B cell (primary cell): ENCODE measurements at regions not wholly inside any gene's neighbourhood (a gene's known extent, or its start where the extent isn't known, plus 50 kb on each side); places are given as distances from the start of the nearest gene placed in this dataset.

Experiments
- ATAC-seq: fragments of 200-7000 bp; cut with Tn5 transposase; one replicate; pipeline ENCODE4 v1.10.0; 2021; ENCODE audit warnings: low read depth, mild to moderate bottlenecking, moderate number of reproducible peaks, moderate library complexity
- CTCF ChIA-PET: fragments of 350-600 bp; sonication (Branson Sonifier 250); formaldehyde crosslinking; loops from one replicate; lab custom pipeline; 2021; ENCODE audit warnings: antibody characterized with exemption, inconsistent platforms; lab: Charles Lee
- POLR2A ChIA-PET: fragments of 350-600 bp; sonication (Branson Sonifier 250); formaldehyde crosslinking; loops from one replicate; lab custom pipeline; 2021; ENCODE audit warnings: antibody characterized with exemption; lab: Charles Lee
- DNase-seq: peaks from one replicate; pipeline ENCODE4 v3.0.0; 2013
- H2AFZ ChIP-seq: 2 replicates; pipeline ENCODE4 v1.6.1; 2012; ENCODE audit warnings: mild to moderate bottlenecking, low read depth, low read length; ENCODE audit not compliant: insufficient read depth, poor library complexity, severe bottlenecking
- H3K27ac ChIP-seq, 2 donors: 1 replicate in 1 of 2; 2 replicates in 1 of 2; pipeline ENCODE4 v1.5.1; 2012 to 2013; ENCODE audit warnings: low read length in 2 of 2, mild to moderate bottlenecking in 2 of 2, moderate library complexity in 1 of 2
- H3K27me3 ChIP-seq, 4 experiments: fragments of 200-600 bp in 1 of 4; sonication (generic) in 1 of 4; replicated peaks in 1 of 4; 1 replicate in 2 of 4; 2 replicates in 2 of 4; pipeline versions ENCODE4 v1.6.1 to v1.7.0; 2013 to 2016; ENCODE audit warnings: low read length in 3 of 4, mild to moderate bottlenecking in 2 of 4, mixed read lengths in 1 of 4, moderate library complexity in 1 of 4; ENCODE audit not compliant: insufficient read depth in 4 of 4, control insufficient read depth in 3 of 4; ENCODE audit errors: control extremely low read depth in 1 of 4
- H3K36me3 ChIP-seq, 2 experiments: replicated peaks in 1 of 2; 1 replicate in 1 of 2; 2 replicates in 1 of 2; pipeline versions ENCODE4 v1.6.1 to v1.7.1; 2013; ENCODE audit warnings: low read length in 1 of 2; ENCODE audit not compliant: insufficient read depth in 2 of 2, control insufficient read depth in 1 of 2; ENCODE audit errors: control extremely low read depth in 1 of 2, extremely low read depth in 1 of 2
- H3K4me1 ChIP-seq, 2 donors: fragments of 200-600 bp in 1 of 2; sonication (generic) in 1 of 2; 1 replicate in 1 of 2; 2 replicates in 1 of 2; pipeline versions ENCODE4 v1.5.1 to v1.6.1; 2013 to 2017; ENCODE audit warnings: low read length in 2 of 2; ENCODE audit not compliant: control insufficient read depth in 2 of 2, insufficient read depth in 2 of 2
- H3K4me2 ChIP-seq: replicated peaks from 2 replicates; pipeline ENCODE3; 2012; ENCODE audit warnings: mild to moderate bottlenecking, low read depth, low read length; ENCODE audit not compliant: poor library complexity, severe bottlenecking
- H3K4me3 ChIP-seq, 5 experiments: fragments of 200-600 bp in 1 of 5; sonication (generic) in 1 of 5; 1 replicate in 3 of 5; 2 replicates in 2 of 5; pipeline versions ENCODE4 v1.5.1 to v1.7.0; 2011 to 2016; ENCODE audit warnings: low read length in 4 of 5, mild to moderate bottlenecking in 4 of 5, low read depth in 2 of 5, control low read depth in 1 of 5, moderate library complexity in 1 of 5; ENCODE audit not compliant: insufficient read depth in 1 of 5; ENCODE audit errors: control extremely low read depth in 1 of 5, extremely low read depth in 1 of 5
- H3K79me2 ChIP-seq: fragments of 200-600 bp; sonication (generic); one replicate; pipeline ENCODE4 v1.6.0; 2016; ENCODE audit warnings: low read length; ENCODE audit not compliant: control insufficient read depth, insufficient read depth
- H3K9ac ChIP-seq: fragments of 200-600 bp; sonication (generic); 2 replicates; pipeline ENCODE4 v1.6.1; 2017; ENCODE audit warnings: mild to moderate bottlenecking, low read length, moderate library complexity
- H3K9me3 ChIP-seq, 3 donors: one replicate each; pipeline versions ENCODE4 v1.6.1 to v1.7.1; 2013; ENCODE audit warnings: low read length in 2 of 3; ENCODE audit not compliant: control insufficient read depth in 2 of 3, insufficient read depth in 1 of 3; ENCODE audit errors: control extremely low read depth in 1 of 3
- H4K20me1 ChIP-seq: 2 replicates; pipeline ENCODE4 v1.6.0; 2012; ENCODE audit warnings: mild to moderate bottlenecking, low read length; ENCODE audit not compliant: insufficient read depth, control insufficient read depth, poor library complexity, severe bottlenecking
- H3K27ac Mint-ChIP-seq: one replicate; pipeline ENCODE4 v1.8.0; 2021; ENCODE audit warnings: mixed read lengths
- H3K27me3 Mint-ChIP-seq: one replicate; pipeline ENCODE4 v1.8.0; 2021; ENCODE audit warnings: mixed read lengths
- H3K4me1 Mint-ChIP-seq: one replicate; pipeline ENCODE4 v1.8.0; 2021; ENCODE audit warnings: mixed read lengths
- H3K4me3 Mint-ChIP-seq: one replicate; pipeline ENCODE4 v1.8.0; 2021; ENCODE audit warnings: mixed read lengths
- H3K9me3 Mint-ChIP-seq: one replicate; pipeline ENCODE4 v1.8.0; 2022; ENCODE audit warnings: mixed read lengths; ENCODE audit not compliant: insufficient read depth
- EZH2 ChIP-seq: IDR thresholded peaks from 2 replicates; pipeline ENCODE4 v1.6.1; 2012; ENCODE audit warnings: borderline replicate concordance, low read depth, mild to moderate bottlenecking, moderate library complexity, low read length; ENCODE audit not compliant: insufficient read depth, poor library complexity, severe bottlenecking
- WGBS: methylation state at CpG from one replicate; pipeline ENCODE4 v1.1.5; 2013; ENCODE audit warnings: missing lambda C conversion rate; ENCODE audit not compliant: insufficient coverage; 5-methylcytosine and 5-hydroxymethylcytosine counted together
- intact Hi-C: fragments of 100-400 bp; cut with micrococcal nuclease; formaldehyde crosslinking; loops from one replicate; pipeline ENCODE4 v1.10.0; 2022
- TF ChIP-seq, protein P1 (sequence below): fragments of 200-600 bp; IDR thresholded peaks from one replicate; pipeline ENCODE4 v1.8.0; 2022; ENCODE audit warnings: antibody characterized with exemption, mild to moderate bottlenecking

DNA sequence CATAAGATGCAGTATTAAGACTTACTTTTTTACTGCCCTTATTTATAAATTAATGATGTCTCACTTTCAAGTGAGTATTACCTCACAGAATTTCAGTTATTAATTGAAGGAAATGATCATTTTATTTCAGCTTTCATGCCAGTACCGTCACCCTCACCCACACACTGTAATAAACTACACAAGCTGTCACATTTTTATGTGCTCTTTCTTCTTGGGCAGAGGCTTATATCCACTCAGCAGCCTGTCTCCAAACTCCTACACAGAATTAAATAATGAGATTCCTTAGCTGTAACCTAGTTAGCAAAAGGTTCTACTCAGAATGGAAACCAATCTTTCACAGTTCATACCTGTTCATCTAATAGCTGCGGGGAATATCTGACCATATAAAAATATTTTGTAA, 1915.8 kb upstream of the CDH6 start:
- Histone ChIP-seq H3K79me2 (no peaks in the 10 kb centered on the region), H3K4me3 (no peak overlapping the region), H3K4me1 (no peaks in the 10 kb centered on the region), H3K27me3 (no peaks in the 10 kb centered on the region), H3K9me3 (no peaks in the 10 kb centered on the region), H2AFZ (no peak overlapping the region), H3K9ac (no peak overlapping the region), H3K4me2 (no peak overlapping the region), H4K20me1 (no peaks in the 10 kb centered on the region), H3K36me3 (no peaks in the 10 kb centered on the region), H3K27ac (no peak overlapping the region)
- peaks cover 10% of the 10 kb centered on the region for H3K9me3 Mint-ChIP-seq
- H3K27me3 Mint-ChIP-seq: no peaks in the 10 kb centered on the region
- WGBS: no CpG with 5 or more reads among the region's 2 CpGs
- ATAC-seq (no peak), DNase-seq (no peak)
- H3K4me1 Mint-ChIP-seq: no peaks in the 10 kb centered on the region
- no peak overlapping the region for H3K4me3 Mint-ChIP-seq
- TF ChIP-seq EZH2: no peak
- TF ChIP-seq, protein P1, sequence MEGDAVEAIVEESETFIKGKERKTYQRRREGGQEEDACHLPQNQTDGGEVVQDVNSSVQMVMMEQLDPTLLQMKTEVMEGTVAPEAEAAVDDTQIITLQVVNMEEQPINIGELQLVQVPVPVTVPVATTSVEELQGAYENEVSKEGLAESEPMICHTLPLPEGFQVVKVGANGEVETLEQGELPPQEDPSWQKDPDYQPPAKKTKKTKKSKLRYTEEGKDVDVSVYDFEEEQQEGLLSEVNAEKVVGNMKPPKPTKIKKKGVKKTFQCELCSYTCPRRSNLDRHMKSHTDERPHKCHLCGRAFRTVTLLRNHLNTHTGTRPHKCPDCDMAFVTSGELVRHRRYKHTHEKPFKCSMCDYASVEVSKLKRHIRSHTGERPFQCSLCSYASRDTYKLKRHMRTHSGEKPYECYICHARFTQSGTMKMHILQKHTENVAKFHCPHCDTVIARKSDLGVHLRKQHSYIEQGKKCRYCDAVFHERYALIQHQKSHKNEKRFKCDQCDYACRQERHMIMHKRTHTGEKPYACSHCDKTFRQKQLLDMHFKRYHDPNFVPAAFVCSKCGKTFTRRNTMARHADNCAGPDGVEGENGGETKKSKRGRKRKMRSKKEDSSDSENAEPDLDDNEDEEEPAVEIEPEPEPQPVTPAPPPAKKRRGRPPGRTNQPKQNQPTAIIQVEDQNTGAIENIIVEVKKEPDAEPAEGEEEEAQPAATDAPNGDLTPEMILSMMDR: no peak
- H3K27ac Mint-ChIP-seq: no peak overlapping the region
- intact Hi-C loops: no loop called here
- CTCF ChIA-PET: no interaction called here
- POLR2A ChIA-PET: no interaction called here

DNA sequence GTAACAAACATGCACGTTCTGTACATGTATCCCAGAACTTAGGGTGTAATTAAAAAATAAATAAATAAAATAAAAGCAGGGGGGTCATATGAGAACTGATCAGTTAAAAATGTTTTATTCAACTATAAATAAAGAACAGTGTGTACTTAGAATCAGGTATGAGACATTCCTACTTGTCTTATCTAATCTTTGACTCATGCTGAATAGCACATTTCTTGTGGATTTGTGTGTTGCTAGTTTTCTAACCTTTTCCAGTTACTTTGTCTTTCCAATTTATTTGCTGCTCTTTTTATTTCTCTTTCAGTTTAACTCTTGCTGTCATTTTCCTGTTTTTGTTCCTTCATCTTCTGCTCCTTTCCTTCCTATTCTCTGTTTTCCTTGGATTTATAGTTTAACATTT, 1917.1 kb upstream of the CDH6 start:
- H3K79me2 ChIP-seq: no peaks in the 10 kb centered on the region
- no CpG with 5 or more reads among the region's 1 CpG for WGBS
- no peak for ATAC-seq
- no peaks in the 10 kb centered on the region for H4K20me1 ChIP-seq
- CTCF ChIA-PET: no interaction called here
- Mint-ChIP-seq H3K9me3 (peaks cover 10% of the 10 kb centered on the region), H3K27me3 (no peaks in the 10 kb centered on the region), H3K4me3 (no peak overlapping the region), H3K27ac (no peak overlapping the region), H3K4me1 (no peaks in the 10 kb centered on the region)
- H3K27me3 ChIP-seq: no peaks in the 10 kb centered on the region
- DNase-seq: no peak
- no peak overlapping the region for H3K4me2 ChIP-seq
- H3K4me3 ChIP-seq: no peak overlapping the region
- no peaks in the 10 kb centered on the region for H3K4me1 ChIP-seq
- H3K9ac ChIP-seq: no peak overlapping the region
- intact Hi-C loops: no loop called here
- no peaks in the 10 kb centered on the region for H3K9me3 ChIP-seq
- no peak overlapping the region for H2AFZ ChIP-seq
- no peak for TF ChIP-seq EZH2
- TF ChIP-seq, protein P1: no peak
- no peaks in the 10 kb centered on the region for H3K36me3 ChIP-seq
- POLR2A ChIA-PET: no interaction called here
- no peak overlapping the region for H3K27ac ChIP-seq
